Panc1 (cell line): ENCODE measurements at regions not wholly inside any gene's neighbourhood (a gene's known extent, or its start where the extent isn't known, plus 50 kb on each side); places are given as distances from the start of the nearest gene placed in this dataset.

Experiments
- ATAC-seq: fragments of 200-7000 bp; cut with Tn5 transposase; 2 replicates; pipeline ENCODE4 v1.9.1; 2020; ENCODE audit warnings: mild to moderate bottlenecking, moderate library complexity
- BruUV-seq: library from RNA; stranded (reverse); fragments of 400-500 nt; replicated peaks from 2 replicates; lab custom pipeline; 2021; lab: Mats Ljungman, UMichigan
- CTCF ChIA-PET: fragments of 300-600 bp; sonication (Branson Sonifier 250); formaldehyde crosslinking; loops from one replicate; lab custom pipeline; 2022; ENCODE audit warnings: antibody characterized with exemption; lab: Charles Lee
- POLR2A ChIA-PET: fragments of 300-600 bp; sonication (Branson Sonifier 250); formaldehyde crosslinking; loops from one replicate; lab custom pipeline; 2022; ENCODE audit warnings: antibody characterized with exemption; lab: Charles Lee
- DNase-seq: peaks from one replicate; pipeline ENCODE4 v3.0.0-alpha.2; 2010; ENCODE audit warnings: low read depth, low spot score
- H3K27ac ChIP-seq: 2 replicates; pipeline ENCODE4 v1.5.1; 2011; ENCODE audit warnings: mild to moderate bottlenecking, low read length, inconsistent platforms
- H3K27me3 ChIP-seq: fragments of 200-500 bp; sonication (Bioruptor generic); 2 replicates; pipeline ENCODE4 v1.6.0; 2014; ENCODE audit warnings: low read length, inconsistent platforms; ENCODE audit not compliant: control insufficient read depth, insufficient read depth
- H3K36me3 ChIP-seq: fragments of 200-500 bp; sonication (Bioruptor generic); 2 replicates; pipeline ENCODE4 v1.5.1; 2014; ENCODE audit warnings: inconsistent platforms, mild to moderate bottlenecking, low read length, moderate library complexity; ENCODE audit not compliant: control insufficient read depth, insufficient read depth
- H3K4me1 ChIP-seq: 2 replicates; pipeline ENCODE4 v1.5.1; 2011; ENCODE audit warnings: inconsistent platforms, mild to moderate bottlenecking, low read length, moderate library complexity; ENCODE audit not compliant: control insufficient read depth, insufficient read depth
- H3K4me3 ChIP-seq, 2 experiments: 2 replicates each; pipeline ENCODE4 v1.5.1; 2011 to 2012; ENCODE audit warnings: low read depth in 2 of 2, low read length in 2 of 2, mild to moderate bottlenecking in 2 of 2, inconsistent platforms in 1 of 2, moderate library complexity in 1 of 2
- H3K9me3 ChIP-seq: fragments of 200-500 bp; sonication (Bioruptor generic); 2 replicates; pipeline ENCODE4 v1.5.1; 2014; ENCODE audit warnings: low read depth, mild to moderate bottlenecking, inconsistent platforms, low read length, moderate library complexity; ENCODE audit not compliant: control insufficient read depth, insufficient read depth
- CTCF ChIP-seq: fragments of 450-650 bp; IDR thresholded peaks from 2 replicates; pipeline ENCODE4 v1.5.1; 2017; ENCODE audit warnings: mild to moderate bottlenecking
- POLR2AphosphoS5 ChIP-seq: IDR thresholded peaks from 2 replicates; pipeline ENCODE4 v1.6.1; 2012; ENCODE audit warnings: mild to moderate bottlenecking, low read depth, low read length, moderate library complexity
- REST ChIP-seq, 2 experiments: IDR thresholded peaks; 2 replicates each; pipeline ENCODE4 v1.6.1; 2011 to 2012; ENCODE audit warnings: low read depth in 2 of 2, control low read depth in 1 of 2, low read length in 1 of 2, mild to moderate bottlenecking in 1 of 2, moderate library complexity in 1 of 2; ENCODE audit not compliant: insufficient read depth in 1 of 2
- SIN3A ChIP-seq: IDR thresholded peaks from 2 replicates; pipeline ENCODE4 v1.6.1; 2012; ENCODE audit warnings: low read depth, mild to moderate bottlenecking, low read length, moderate library complexity, borderline replicate concordance; ENCODE audit not compliant: insufficient read depth
- TCF7L2 ChIP-seq: IDR thresholded peaks from 2 replicates; pipeline ENCODE4 v1.6.1; 2011; ENCODE audit warnings: mild to moderate bottlenecking, low read depth, low read length, inconsistent platforms
- in situ Hi-C: cut with HindIII; loops from 2 replicates; pipeline ENCODE4 v1.10.0; 2016; ENCODE audit warnings: low sequenced_read_pairs, low pct_unique_long_range_greater_than_20kb
- intact Hi-C: fragments of 100-400 bp; cut with micrococcal nuclease; formaldehyde crosslinking; loops from one replicate; pipeline ENCODE4 v1.10.0; 2022; ENCODE audit not compliant: unreplicated experiment

- no peak for ATAC-seq
- Histone ChIP-seq H3K4me3 (no peak overlapping the region), H3K4me1 (no peaks in the 10 kb centered on the region), H3K27me3 (peaks cover 5% of the 10 kb centered on the region), H3K36me3 (no peaks in the 10 kb centered on the region), H3K27ac (no peak overlapping the region), H3K9me3 (no peaks in the 10 kb centered on the region)
- no peak for DNase-seq
- intact Hi-C loops (no loop called here), in situ Hi-C loops (no loop called here)
- ChIA-PET CTCF (no interaction called here), POLR2A (no interaction called here)
- no peak for TF ChIP-seq REST (IDR thresholded peaks at IDR 0.05; ENCODE audit: insufficient read depth in 1 of 2, low read depth in 2 of 2, low read length in 1 of 2)
- TF ChIP-seq CTCF = no peak
- TF ChIP-seq TCF7L2 = no peak
- TF ChIP-seq SIN3A = no peak
- TF ChIP-seq POLR2AphosphoS5 = no peak
- BruUV-seq = no TSS peak
Measured at GRCh38 chr6:166800137-166800536, 156.2 kb downstream of the RNASET2 start.

DNA sequence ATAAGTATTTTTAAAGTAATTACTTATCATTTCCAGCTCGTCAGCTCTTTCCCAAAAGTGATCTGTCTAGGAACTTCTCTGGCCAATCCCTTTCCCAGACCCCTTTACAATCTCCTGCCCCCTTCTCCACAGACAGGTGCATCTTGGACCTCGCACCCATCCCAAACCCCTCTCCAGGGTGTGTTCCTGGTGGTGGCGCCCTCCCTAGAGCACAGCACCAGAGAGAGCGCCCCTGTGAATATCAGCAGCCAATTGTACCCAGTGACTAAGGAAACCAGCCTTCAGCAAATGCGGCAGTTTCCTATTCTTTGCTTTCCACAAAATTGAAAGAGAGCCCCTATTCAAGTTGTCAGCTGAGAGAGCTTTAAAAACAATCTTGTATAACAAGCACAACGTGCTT, 157.7 kb downstream of the RNASET2 start:
- POLR2A ChIA-PET = no interaction called here
- TF ChIP-seq POLR2AphosphoS5 (no peak), TCF7L2 (no peak), CTCF (no peak), SIN3A (no peak), REST (IDR thresholded peaks at IDR 0.05; ENCODE audit: insufficient read depth in 1 of 2, low read depth in 2 of 2, low read length in 1 of 2) (no peak)

More for the DNA sequence above, 157.7 kb downstream of the RNASET2 start:
- intact Hi-C loops (no loop called here), in situ Hi-C loops (no loop called here)
- Histone ChIP-seq H3K9me3 (no peaks in the 10 kb centered on the region), H3K4me3 (no peak overlapping the region), H3K27ac (no peak overlapping the region), H3K36me3 (no peaks in the 10 kb centered on the region), H3K4me1 (no peaks in the 10 kb centered on the region), H3K27me3 (peaks cover 5% of the 10 kb centered on the region)
- BruUV-seq = no TSS peak
- ATAC-seq (no peak), DNase-seq (no peak)
- CTCF ChIA-PET = no interaction called here
